Right renal cortex interstitium (tissue), 3 donors: ENCODE measurements at regions not wholly inside any gene's neighbourhood (a gene's known extent, or its start where the extent isn't known, plus 50 kb on each side); places are given as distances from the start of the nearest gene placed in this dataset.

Experiments used
- DNase-seq, 3 donors: peaks; one replicate each; pipeline ENCODE4 v3.0.0-alpha.2; 2013; ENCODE audit warnings: low read depth in 3 of 3, low spot score in 2 of 3

DNA sequence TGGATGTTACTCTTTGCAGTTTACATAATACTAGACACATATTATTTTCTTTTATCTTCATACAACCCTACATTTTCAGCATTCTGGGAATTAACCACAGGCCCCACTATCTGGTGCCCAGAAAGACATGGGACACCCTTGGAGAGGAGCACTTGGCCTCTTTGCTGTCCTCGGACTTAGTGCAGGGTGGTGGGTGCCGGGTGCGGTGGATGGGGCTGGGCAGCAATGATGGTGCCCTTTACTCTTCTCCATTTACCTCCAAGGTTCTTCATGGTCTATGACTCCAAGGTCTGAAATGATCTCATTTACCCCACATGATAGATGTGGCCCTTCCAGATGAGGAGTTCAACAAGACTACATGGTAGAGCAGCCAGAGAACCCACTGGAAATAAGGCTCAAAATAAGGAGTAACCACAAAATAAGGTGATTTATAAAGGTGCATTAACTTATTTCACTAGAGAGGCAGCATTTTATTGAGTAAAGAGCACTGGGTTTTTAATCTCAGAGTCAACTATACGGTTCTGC lies 56.2 kb upstream of the IGFBP3 start:
- DNase-seq, result no peak

DNA sequence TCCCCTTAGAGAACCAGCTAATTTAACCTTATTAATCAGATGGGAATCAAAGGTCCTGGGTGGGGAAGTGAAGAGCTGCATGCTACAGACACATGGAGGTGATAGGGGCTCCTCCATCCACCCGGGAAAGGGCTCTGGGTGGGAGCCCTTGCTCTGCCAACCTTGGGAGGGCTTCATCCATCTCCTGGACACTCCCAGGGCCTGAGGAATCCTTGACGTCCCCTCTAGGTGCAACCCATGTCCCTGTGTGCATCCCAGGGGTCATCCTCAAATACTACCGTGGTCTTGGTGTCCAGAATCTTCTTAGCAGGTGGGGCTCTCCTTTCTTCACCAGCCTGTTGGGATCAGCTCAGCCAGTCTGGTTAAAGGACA lies 55.4 kb upstream of the IGFBP3 start:
- DNase-seq, result no peak

- DNase-seq, result no peak
These were observed 54.9 kb upstream of the IGFBP3 start for GRCh38 chr7:45975847-45976484.

DNA sequence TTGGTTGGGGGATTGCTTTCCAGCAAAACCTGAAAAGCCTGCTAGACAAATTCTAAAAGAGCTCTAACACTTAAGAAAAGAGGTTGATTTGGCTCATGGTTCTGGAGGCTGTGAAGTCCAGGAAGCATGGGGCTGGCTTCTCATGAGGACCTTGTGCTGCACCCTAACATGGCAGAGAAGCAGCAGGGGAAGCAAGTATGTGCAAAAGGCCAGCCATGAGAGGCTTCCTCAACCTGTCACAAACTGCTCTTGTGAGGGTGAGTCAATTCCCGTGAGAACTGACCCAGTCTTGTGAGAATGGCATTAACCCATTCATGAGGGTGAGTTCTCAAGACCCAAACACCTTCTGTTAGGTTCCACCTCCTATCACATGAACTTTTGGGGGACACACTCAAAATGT lies 54.3 kb upstream of the IGFBP3 start:
- no peak for DNase-seq

DNA sequence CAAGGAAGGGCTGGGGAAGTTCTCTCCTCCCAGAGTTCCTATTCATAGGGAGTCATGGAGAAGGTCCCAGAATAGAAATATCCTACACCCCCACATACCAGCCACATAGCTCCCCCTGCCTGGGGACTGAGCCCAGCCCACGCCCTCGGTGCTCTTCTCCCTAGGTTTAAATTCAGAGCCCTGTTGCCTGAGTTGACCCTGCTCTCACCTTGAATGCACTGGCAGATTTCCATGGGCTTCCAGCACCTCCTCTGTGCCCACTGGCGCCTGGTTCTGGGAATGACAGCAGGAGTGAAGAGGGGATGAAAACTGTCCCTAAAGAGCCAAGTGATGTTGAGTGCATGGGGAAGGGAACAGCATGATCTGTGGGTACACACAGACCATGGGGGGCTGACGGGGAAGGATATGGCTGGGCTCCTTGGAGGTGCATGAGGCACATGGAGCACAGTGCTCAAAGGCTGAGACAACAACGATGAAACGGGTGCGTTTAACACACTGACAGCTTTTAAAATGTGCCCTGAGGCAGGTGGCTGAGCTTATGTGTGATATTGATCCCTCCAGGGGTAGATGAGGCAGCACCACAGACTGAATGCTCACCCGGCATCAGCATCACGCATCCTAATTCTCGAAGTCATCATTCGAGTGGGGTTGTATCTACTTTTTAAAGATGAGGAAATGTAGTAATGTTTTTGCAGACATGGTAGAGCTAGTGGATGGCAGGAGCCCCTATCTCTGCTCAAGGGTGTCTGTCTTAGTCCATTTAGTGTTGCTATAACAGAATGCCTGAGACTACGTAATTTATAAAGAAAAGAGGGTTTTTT lies 53.7 kb upstream of the IGFBP3 start:
- no peak for DNase-seq

GRCh38 chr7:45973725-45974532 lies 52.9 kb upstream of the IGFBP3 start:
- DNase-seq, result no peak

- DNase-seq, result no peak
These were observed 51.7 kb upstream of the IGFBP3 start for GRCh38 chr7:45972629-45973312.

DNA sequence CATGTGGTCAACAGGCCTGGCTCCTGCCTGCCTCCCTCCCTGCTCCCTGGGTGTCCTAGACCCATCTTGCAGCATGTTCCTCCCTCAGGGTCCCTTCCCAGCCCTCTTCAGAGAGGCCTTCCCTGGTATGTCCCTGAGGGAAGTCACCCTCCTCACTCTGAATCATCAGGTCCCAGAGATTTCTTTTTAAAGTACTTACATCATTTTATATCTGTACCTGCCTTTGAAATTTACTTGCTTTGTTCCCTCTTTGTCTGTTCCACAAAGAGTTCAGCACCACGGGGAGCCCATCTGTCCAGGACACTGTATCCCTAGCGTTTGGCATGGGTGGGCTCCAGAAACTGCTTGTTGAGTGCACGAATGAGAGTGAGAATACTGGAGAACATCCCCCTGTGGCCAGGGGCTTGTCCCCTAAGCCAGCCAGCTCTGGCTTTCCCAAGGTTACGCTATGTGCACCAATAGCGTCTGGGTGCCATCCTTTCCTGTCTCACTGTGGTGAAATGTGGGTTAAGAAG lies 50.6 kb upstream of the IGFBP3 start:
- DNase-seq, result no peak

GRCh38 chr7:45971171-45971570 lies 50.1 kb upstream of the IGFBP3 start:
- DNase-seq, result no peak
